ENCODE measurements at regions not wholly inside any gene's neighbourhood (a gene's known extent, or its start where the extent isn't known, plus 50 kb on each side); places are given as distances from the start of the nearest gene placed in this dataset.

- no peaks in the 10 kb centered on the region for H3K9me2 ChIP-seq (ENCODE audit: insufficient read depth, low read length)
- TF ChIP-seq POLR2AphosphoS5 (IDR thresholded peaks at IDR 0.05) = no peak
- no peak for TF ChIP-seq REST (IDR thresholded peaks at IDR 0.05; ENCODE audit: borderline replicate concordance)
- no peak for TF ChIP-seq CTCF (IDR thresholded peaks at IDR 0.05; ENCODE audit: poor library complexity, severe bottlenecking)
- TF ChIP-seq TAF1 (IDR thresholded peaks at IDR 0.05; ENCODE audit: low read depth) = no peak
- TF ChIP-seq MXI1 (conservative IDR thresholded peaks at IDR 0.05; ENCODE audit: poor library complexity, severe bottlenecking) = no peak
- no peak for TF ChIP-seq SMC3 (conservative IDR thresholded peaks at IDR 0.05; ENCODE audit: poor library complexity)
- TF ChIP-seq EZH2 (IDR thresholded peaks at IDR 0.05; ENCODE audit: borderline replicate concordance, insufficient read depth, low read length, poor library complexity, severe bottlenecking) = no peak
- TF ChIP-seq EP300 (conservative IDR thresholded peaks at IDR 0.05; ENCODE audit: poor library complexity, severe bottlenecking) = no peak
- no peak for TF ChIP-seq RAD21 (conservative IDR thresholded peaks at IDR 0.05)
- H4K20me1 ChIP-seq (ENCODE audit: insufficient read depth) = no peaks in the 10 kb centered on the region
- no peaks in the 10 kb centered on the region for H3K36me3 ChIP-seq (ENCODE audit: insufficient read depth, low read length)
- no peak overlapping the region for H2AFZ ChIP-seq (ENCODE audit: low read depth, low read length)
- no peak overlapping the region for H3K4me2 ChIP-seq (ENCODE audit: low read length)
- H3F3A ChIP-seq (ENCODE audit: insufficient read depth, low read length, poor library complexity, severe bottlenecking) = no peaks in the 10 kb centered on the region
- no peaks in the 10 kb centered on the region for H3K9me3 ChIP-seq (ENCODE audit: low read length)
- H3K79me2 ChIP-seq (replicated peaks; ENCODE audit: insufficient read depth, low read length) = no peaks in the 10 kb centered on the region
- H3K9ac ChIP-seq (ENCODE audit: low read length) = no peak overlapping the region
- H3K27me3 ChIP-seq (ENCODE audit: insufficient read depth, low read depth, low read length) = no peaks in the 10 kb centered on the region
- H3K27ac ChIP-seq (ENCODE audit: low read length) = no peak overlapping the region
- no peak overlapping the region for H3K4me3 ChIP-seq (ENCODE audit: low read length)
Observed at GRCh38 chr4:86450861-86451260, 91.0 kb upstream of the MAPK10 start.

- no peaks in the 10 kb centered on the region for H3F3A ChIP-seq (ENCODE audit: insufficient read depth, low read length, poor library complexity, severe bottlenecking)
- no peak overlapping the region for H3K27ac ChIP-seq (ENCODE audit: low read length)
- TF ChIP-seq EZH2 (IDR thresholded peaks at IDR 0.05; ENCODE audit: borderline replicate concordance, insufficient read depth, low read length, poor library complexity, severe bottlenecking) (no peak), EP300 (conservative IDR thresholded peaks at IDR 0.05; ENCODE audit: poor library complexity, severe bottlenecking) (no peak), RAD21 (conservative IDR thresholded peaks at IDR 0.05) (no peak), MXI1 (conservative IDR thresholded peaks at IDR 0.05; ENCODE audit: poor library complexity, severe bottlenecking) (no peak), TAF1 (IDR thresholded peaks at IDR 0.05; ENCODE audit: low read depth) (no peak)
- H3K36me3 ChIP-seq (ENCODE audit: insufficient read depth, low read length) = no peaks in the 10 kb centered on the region
- H2AFZ ChIP-seq (ENCODE audit: low read depth, low read length) = no peak overlapping the region
- no peak overlapping the region for H3K4me2 ChIP-seq (ENCODE audit: low read length)
- no peaks in the 10 kb centered on the region for H3K27me3 ChIP-seq (ENCODE audit: insufficient read depth, low read depth, low read length)
- no peaks in the 10 kb centered on the region for H4K20me1 ChIP-seq (ENCODE audit: insufficient read depth)
- H3K9ac ChIP-seq (ENCODE audit: low read length) = no peak overlapping the region
- H3K9me3 ChIP-seq (ENCODE audit: low read length) = no peaks in the 10 kb centered on the region
- H3K9me2 ChIP-seq (ENCODE audit: insufficient read depth, low read length) = no peaks in the 10 kb centered on the region
- no peak overlapping the region for H3K4me3 ChIP-seq (ENCODE audit: low read length)
- H3K79me2 ChIP-seq (replicated peaks; ENCODE audit: insufficient read depth, low read length) = no peaks in the 10 kb centered on the region
Observed at GRCh38 chr4:86451560-86452330, 91.9 kb upstream of the MAPK10 start.

Measured in neural cell (in vitro differentiated cells).